Thyroid gland (tissue), 4 donors: ENCODE measurements at regions not wholly inside any gene's neighbourhood (a gene's known extent, or its start where the extent isn't known, plus 50 kb on each side); places are given as distances from the start of the nearest gene placed in this dataset.

ENCODE experiments used
- DNase-seq, 2 donors: peaks; one replicate each; pipeline ENCODE4 v3.0.0-alpha.2; 2019
- H3K27ac ChIP-seq, 3 donors: fragments of 200-600 bp; sonication (generic); 1 replicate in 2 of 3; 2 replicates in 1 of 3; pipeline ENCODE4 v1.5.1; 2016 to 2019; ENCODE audit warnings: mild to moderate bottlenecking in 1 of 3, moderate library complexity in 1 of 3
- H3K27me3 ChIP-seq: fragments of 200-600 bp; sonication (generic); one replicate; pipeline ENCODE4 v1.5.1; 2019
- H3K36me3 ChIP-seq, 2 donors: fragments of 200-600 bp; sonication (generic); one replicate each; pipeline ENCODE4 v1.5.1; 2016 to 2019
- H3K4me1 ChIP-seq, 2 donors: fragments of 200-600 bp; sonication (generic); one replicate each; pipeline ENCODE4 v1.5.1; 2017 to 2019
- H3K4me3 ChIP-seq, 3 donors: fragments of 200-600 bp; sonication (generic); replicated peaks in 1 of 3; 1 replicate in 2 of 3; 2 replicates in 1 of 3; pipeline ENCODE4 v1.5.1; 2016; ENCODE audit warnings: mild to moderate bottlenecking in 1 of 3
- H3K9me3 ChIP-seq: fragments of 200-600 bp; sonication (generic); one replicate; pipeline ENCODE4 v1.5.1; 2017
- CTCF ChIP-seq, 6 experiments: fragments of 200-600 bp in 3 of 6; fragments of 450-650 bp in 3 of 6; sonication (generic) in 3 of 6; IDR thresholded peaks; one replicate each; pipeline ENCODE4 v1.5.1; 2016 to 2019; ENCODE audit warnings: antibody characterized with exemption in 6 of 6, mild to moderate bottlenecking in 2 of 6, inconsistent platforms in 1 of 6, moderate library complexity in 1 of 6
- POLR2A ChIP-seq, 2 donors: fragments of 450-650 bp; IDR thresholded peaks; one replicate each; pipeline ENCODE4 v1.6.1; 2017; ENCODE audit warnings: antibody characterized with exemption in 2 of 2, mild to moderate bottlenecking in 2 of 2, moderate library complexity in 1 of 2
- WGBS, 2 donors: methylation state at CpG; one replicate each; pipeline ENCODE4 v1.1.5; 2017; 5-methylcytosine and 5-hydroxymethylcytosine counted together
- intact Hi-C: fragments of 100-400 bp; cut with DNase I; formaldehyde crosslinking; loops from one replicate; pipeline ENCODE4 v1.15.1; 2023

- DNase-seq = no peak
- no peaks in the 10 kb centered on the region for H3K36me3 ChIP-seq
- H3K27me3 ChIP-seq = no peaks in the 10 kb centered on the region
- no peaks in the 10 kb centered on the region for H3K9me3 ChIP-seq
- H3K4me3 ChIP-seq = no peak overlapping the region
- intact Hi-C loops = no loop called here
- TF ChIP-seq CTCF (IDR thresholded peaks at IDR 0.05) (no peak), POLR2A (IDR thresholded peaks at IDR 0.05) (no peak)
- H3K27ac ChIP-seq = no peak overlapping the region
- H3K4me1 ChIP-seq = no peaks in the 10 kb centered on the region
- WGBS, 2 donors = 91 to 93% methylated on average over 2 of the region's 2 CpGs
Measured at GRCh38 chr16:79798416-79799053, 198.0 kb upstream of the MAF start.

GRCh38 chr16:79797486-79797885 lies 196.9 kb upstream of the MAF start:
- no peaks in the 10 kb centered on the region for H3K4me1 ChIP-seq
- TF ChIP-seq CTCF (IDR thresholded peaks at IDR 0.05) = no peak
- TF ChIP-seq POLR2A (IDR thresholded peaks at IDR 0.05) = no peak
- no peaks in the 10 kb centered on the region for H3K9me3 ChIP-seq
- no peaks in the 10 kb centered on the region for H3K27me3 ChIP-seq
- intact Hi-C loops = no loop called here
- 95% methylated on average over 8 of the region's 8 CpGs for WGBS, 2 donors
- H3K27ac ChIP-seq = no peak overlapping the region
- no peaks in the 10 kb centered on the region for H3K36me3 ChIP-seq
- H3K4me3 ChIP-seq = no peak overlapping the region
- no peak for DNase-seq

GRCh38 chr16:79795556-79795955 lies 195.0 kb upstream of the MAF start:
- intact Hi-C loops = no loop called here
- 93 to 94% methylated on average over 4 of the region's 4 CpGs for WGBS, 2 donors

GRCh38 chr16:79794941-79795340 lies 194.4 kb upstream of the MAF start:
- intact Hi-C loops = no loop called here
- no peak for TF ChIP-seq POLR2A (IDR thresholded peaks at IDR 0.05)
- TF ChIP-seq CTCF (IDR thresholded peaks at IDR 0.05) = no peak
- Histone ChIP-seq H3K27me3 (no peaks in the 10 kb centered on the region), H3K27ac (no peak overlapping the region), H3K9me3 (no peaks in the 10 kb centered on the region), H3K4me3 (no peak overlapping the region), H3K36me3 (no peaks in the 10 kb centered on the region), H3K4me1 (no peaks in the 10 kb centered on the region)
- 78 to 80% methylated on average over 8 of the region's 8 CpGs for WGBS, 2 donors
- DNase-seq = no peak

More at GRCh38 chr16:79795556-79795955, 195.0 kb upstream of the MAF start:
- DNase-seq = no peak
- TF ChIP-seq CTCF (IDR thresholded peaks at IDR 0.05) (no peak), POLR2A (IDR thresholded peaks at IDR 0.05) (no peak)
- H3K9me3 ChIP-seq = no peaks in the 10 kb centered on the region
- H3K4me1 ChIP-seq = no peaks in the 10 kb centered on the region
- no peak overlapping the region for H3K27ac ChIP-seq
- no peaks in the 10 kb centered on the region for H3K27me3 ChIP-seq
- H3K36me3 ChIP-seq = no peaks in the 10 kb centered on the region
- no peak overlapping the region for H3K4me3 ChIP-seq

GRCh38 chr16:79792664-79793351 lies 192.3 kb upstream of the MAF start:
- no peaks in the 10 kb centered on the region for H3K4me1 ChIP-seq
- 85 to 86% methylated on average over 10 of the region's 10 CpGs for WGBS, 2 donors
- H3K4me3 ChIP-seq = no peak overlapping the region
- DNase-seq = no peak
- intact Hi-C loops = no loop called here
- no peaks in the 10 kb centered on the region for H3K9me3 ChIP-seq
- no peaks in the 10 kb centered on the region for H3K36me3 ChIP-seq
- TF ChIP-seq POLR2A (IDR thresholded peaks at IDR 0.05) = no peak
- TF ChIP-seq CTCF (IDR thresholded peaks at IDR 0.05) = no peak
- H3K27ac ChIP-seq = no peak overlapping the region
- no peaks in the 10 kb centered on the region for H3K27me3 ChIP-seq
